Ishikawa (cell line): ENCODE measurements at regions not wholly inside any gene's neighbourhood (a gene's known extent, or its start where the extent isn't known, plus 50 kb on each side); places are given as distances from the start of the nearest gene placed in this dataset.

Source experiments
- CEBPB ChIP-seq: IDR thresholded peaks from 2 replicates; pipeline ENCODE4 v1.6.1; 2012
- CREB1 ChIP-seq: IDR thresholded peaks from 2 replicates; pipeline ENCODE4 v1.6.1; 2012; ENCODE audit warnings: low read depth
- EGR1 ChIP-seq: IDR thresholded peaks from 2 replicates; pipeline ENCODE4 v1.6.1; 2012
- EP300 ChIP-seq: IDR thresholded peaks from 2 replicates; pipeline ENCODE4 v1.6.1; 2012; ENCODE audit warnings: borderline replicate concordance
- FOXM1 ChIP-seq: IDR thresholded peaks from 2 replicates; pipeline ENCODE4 v1.6.1; 2012; ENCODE audit warnings: low read depth, borderline replicate concordance
- NFIC ChIP-seq: IDR thresholded peaks from 2 replicates; pipeline ENCODE4 v1.6.1; 2012
- RAD21 ChIP-seq: IDR thresholded peaks from 2 replicates; pipeline ENCODE4 v1.6.1; 2012; ENCODE audit warnings: low read depth
- TAF1 ChIP-seq: IDR thresholded peaks from 2 replicates; pipeline ENCODE4 v1.6.1; 2012; ENCODE audit warnings: low read depth, mild to moderate bottlenecking
- TCF12 ChIP-seq: IDR thresholded peaks from 2 replicates; pipeline ENCODE4 v1.6.1; 2012; ENCODE audit warnings: low read depth
- TEAD4 ChIP-seq: IDR thresholded peaks from 2 replicates; pipeline ENCODE4 v1.6.1; 2012
- YY1 ChIP-seq: IDR thresholded peaks from 2 replicates; pipeline ENCODE4 v1.6.1; 2012; ENCODE audit warnings: low read depth
- ZBTB7A ChIP-seq: IDR thresholded peaks from 2 replicates; pipeline ENCODE4 v1.6.1; 2012; ENCODE audit warnings: low read depth
- TF ChIP-seq, protein P1 (sequence below): IDR thresholded peaks from 2 replicates; pipeline ENCODE4 v1.6.1; 2012; ENCODE audit warnings: low read depth, mild to moderate bottlenecking
- TF ChIP-seq, protein P2 (sequence below): IDR thresholded peaks from 2 replicates; pipeline ENCODE4 v1.6.1; 2012
- TF ChIP-seq, protein P3 (sequence below): IDR thresholded peaks from 2 replicates; pipeline ENCODE4 v1.6.1; 2012

DNA sequence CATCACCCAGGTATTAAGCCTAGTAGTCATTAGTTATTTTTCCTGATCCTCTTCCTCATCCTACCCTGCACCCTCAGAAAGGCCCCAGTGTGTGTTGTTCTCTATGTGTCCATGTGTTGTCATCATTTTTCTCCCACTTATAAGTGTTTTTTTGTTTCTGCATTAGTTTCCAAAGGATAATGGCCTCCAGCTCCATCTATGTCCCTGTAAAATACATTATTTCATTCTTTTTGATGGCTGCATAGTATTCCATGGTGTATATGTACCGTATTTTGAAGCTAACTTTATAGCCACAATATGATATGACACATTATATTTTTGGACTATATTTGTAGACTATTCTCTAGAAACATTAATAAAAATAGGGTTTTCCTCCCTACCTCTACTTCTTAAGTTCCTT, 324.4 kb upstream of the EDIL3 start:
- TF ChIP-seq NFIC, result no peak
- TF ChIP-seq, protein P1, sequence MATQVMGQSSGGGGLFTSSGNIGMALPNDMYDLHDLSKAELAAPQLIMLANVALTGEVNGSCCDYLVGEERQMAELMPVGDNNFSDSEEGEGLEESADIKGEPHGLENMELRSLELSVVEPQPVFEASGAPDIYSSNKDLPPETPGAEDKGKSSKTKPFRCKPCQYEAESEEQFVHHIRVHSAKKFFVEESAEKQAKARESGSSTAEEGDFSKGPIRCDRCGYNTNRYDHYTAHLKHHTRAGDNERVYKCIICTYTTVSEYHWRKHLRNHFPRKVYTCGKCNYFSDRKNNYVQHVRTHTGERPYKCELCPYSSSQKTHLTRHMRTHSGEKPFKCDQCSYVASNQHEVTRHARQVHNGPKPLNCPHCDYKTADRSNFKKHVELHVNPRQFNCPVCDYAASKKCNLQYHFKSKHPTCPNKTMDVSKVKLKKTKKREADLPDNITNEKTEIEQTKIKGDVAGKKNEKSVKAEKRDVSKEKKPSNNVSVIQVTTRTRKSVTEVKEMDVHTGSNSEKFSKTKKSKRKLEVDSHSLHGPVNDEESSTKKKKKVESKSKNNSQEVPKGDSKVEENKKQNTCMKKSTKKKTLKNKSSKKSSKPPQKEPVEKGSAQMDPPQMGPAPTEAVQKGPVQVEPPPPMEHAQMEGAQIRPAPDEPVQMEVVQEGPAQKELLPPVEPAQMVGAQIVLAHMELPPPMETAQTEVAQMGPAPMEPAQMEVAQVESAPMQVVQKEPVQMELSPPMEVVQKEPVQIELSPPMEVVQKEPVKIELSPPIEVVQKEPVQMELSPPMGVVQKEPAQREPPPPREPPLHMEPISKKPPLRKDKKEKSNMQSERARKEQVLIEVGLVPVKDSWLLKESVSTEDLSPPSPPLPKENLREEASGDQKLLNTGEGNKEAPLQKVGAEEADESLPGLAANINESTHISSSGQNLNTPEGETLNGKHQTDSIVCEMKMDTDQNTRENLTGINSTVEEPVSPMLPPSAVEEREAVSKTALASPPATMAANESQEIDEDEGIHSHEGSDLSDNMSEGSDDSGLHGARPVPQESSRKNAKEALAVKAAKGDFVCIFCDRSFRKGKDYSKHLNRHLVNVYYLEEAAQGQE, result no peak
- no peak for TF ChIP-seq ZBTB7A

DNA sequence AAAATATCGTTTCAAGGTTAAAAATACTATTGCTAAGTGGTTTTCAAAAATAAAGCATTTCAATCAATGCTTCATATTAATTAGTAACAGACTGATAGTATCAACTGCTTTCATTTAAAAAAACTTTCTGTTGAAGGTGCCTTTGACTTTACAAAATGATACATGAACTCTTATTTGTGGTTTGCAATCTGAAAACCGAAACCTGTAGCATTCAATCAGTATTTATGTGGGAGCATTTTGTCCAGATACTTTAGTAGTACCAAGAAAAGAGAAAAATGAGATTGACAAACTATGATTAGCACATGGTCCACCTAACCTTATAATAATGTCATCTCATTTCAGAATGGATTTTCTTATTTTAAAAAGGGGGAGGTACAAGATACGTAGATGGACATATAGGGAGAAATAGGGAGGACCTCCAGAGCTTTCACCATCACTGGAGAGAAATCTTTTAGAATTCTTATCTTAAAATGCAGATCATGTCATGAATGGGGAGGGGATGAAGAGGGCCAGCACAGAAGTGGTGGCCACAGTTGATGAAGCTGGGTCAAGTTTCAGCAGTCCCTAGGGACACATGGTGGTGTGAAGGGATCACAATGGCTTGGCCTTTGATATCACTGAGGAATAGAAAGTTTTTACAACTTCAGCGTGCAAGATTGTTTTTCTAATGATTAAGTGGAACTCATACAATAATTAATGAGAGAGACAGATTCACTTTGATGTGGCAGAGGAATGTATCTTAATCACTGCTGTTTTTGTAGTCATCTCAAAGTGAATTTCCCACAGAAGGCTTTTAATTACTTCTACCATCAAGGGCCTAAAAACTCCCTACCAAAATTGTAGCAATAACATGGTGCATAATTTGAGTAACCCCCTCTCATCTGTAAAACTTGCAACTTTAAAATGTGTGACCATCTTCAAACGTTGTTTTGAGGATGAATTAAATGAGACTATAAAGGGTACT, 322.3 kb upstream of the EDIL3 start:
- no peak for TF ChIP-seq NFIC
- no peak for TF ChIP-seq RAD21
- no peak for TF ChIP-seq YY1
- no peak for TF ChIP-seq TCF12
- TF ChIP-seq, protein P1, result no peak
- no peak for TF ChIP-seq EP300
- TF ChIP-seq CEBPB, result no peak
- no peak for TF ChIP-seq CREB1
- TF ChIP-seq, protein P2, sequence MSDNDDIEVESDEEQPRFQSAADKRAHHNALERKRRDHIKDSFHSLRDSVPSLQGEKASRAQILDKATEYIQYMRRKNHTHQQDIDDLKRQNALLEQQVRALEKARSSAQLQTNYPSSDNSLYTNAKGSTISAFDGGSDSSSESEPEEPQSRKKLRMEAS, result no peak
- TF ChIP-seq TAF1, result no peak
- no peak for TF ChIP-seq FOXM1
- no peak for TF ChIP-seq EGR1
- TF ChIP-seq, protein P3, sequence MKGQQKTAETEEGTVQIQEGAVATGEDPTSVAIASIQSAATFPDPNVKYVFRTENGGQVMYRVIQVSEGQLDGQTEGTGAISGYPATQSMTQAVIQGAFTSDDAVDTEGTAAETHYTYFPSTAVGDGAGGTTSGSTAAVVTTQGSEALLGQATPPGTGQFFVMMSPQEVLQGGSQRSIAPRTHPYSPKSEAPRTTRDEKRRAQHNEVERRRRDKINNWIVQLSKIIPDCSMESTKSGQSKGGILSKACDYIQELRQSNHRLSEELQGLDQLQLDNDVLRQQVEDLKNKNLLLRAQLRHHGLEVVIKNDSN, result no peak
- no peak for TF ChIP-seq TEAD4
- TF ChIP-seq ZBTB7A, result no peak

DNA sequence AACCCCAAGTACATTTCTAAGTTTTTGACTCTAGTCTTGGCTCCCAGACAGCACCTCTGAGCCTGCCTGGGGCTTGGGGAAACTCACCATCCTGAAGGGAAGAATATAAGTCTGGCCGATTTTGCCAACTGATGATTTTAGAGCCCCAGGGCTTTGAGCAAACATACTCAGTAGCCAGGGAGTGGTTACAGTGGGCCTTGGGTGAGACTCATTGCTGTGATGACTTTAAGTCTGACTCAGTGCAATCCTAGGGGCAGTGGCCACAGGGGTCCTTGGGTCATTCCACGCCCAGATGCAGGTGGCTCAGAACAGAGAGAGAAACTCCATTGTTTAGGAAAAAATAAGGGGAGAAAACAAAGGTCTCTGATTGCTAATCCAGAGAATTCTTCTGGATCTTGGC, 312.0 kb upstream of the EDIL3 start:
- TF ChIP-seq EP300 (no peak), ZBTB7A (no peak)

DNA sequence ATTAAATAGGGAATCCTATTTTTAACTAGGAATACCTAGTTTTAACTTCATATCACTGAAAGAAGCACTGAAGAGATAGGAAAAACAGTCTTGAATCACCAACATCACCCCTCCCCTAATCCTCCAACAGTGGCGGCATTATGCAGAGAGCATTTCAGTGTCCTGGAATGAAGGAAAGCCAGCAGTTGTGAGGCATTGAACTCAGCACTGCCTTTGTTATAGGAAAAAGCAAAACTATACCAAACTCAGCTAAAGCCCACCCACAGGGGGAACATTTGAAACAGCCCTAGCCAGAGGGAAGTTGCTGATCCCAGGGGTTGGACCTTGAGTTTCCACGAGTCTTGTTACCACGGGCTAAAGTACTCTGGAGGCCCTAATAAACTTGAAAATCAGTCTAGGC, 310.6 kb upstream of the EDIL3 start:
- no peak for TF ChIP-seq EGR1
- TF ChIP-seq, protein P1, result no peak
- no peak for TF ChIP-seq ZBTB7A
- no peak for TF ChIP-seq YY1
- TF ChIP-seq, protein P2, result no peak
- no peak for TF ChIP-seq EP300
- TF ChIP-seq CREB1, result no peak
- no peak for TF ChIP-seq TCF12
- no peak for TF ChIP-seq CEBPB
- TF ChIP-seq RAD21, result no peak
- no peak for TF ChIP-seq FOXM1
- no peak for TF ChIP-seq TEAD4
- TF ChIP-seq, protein P3, result no peak

DNA sequence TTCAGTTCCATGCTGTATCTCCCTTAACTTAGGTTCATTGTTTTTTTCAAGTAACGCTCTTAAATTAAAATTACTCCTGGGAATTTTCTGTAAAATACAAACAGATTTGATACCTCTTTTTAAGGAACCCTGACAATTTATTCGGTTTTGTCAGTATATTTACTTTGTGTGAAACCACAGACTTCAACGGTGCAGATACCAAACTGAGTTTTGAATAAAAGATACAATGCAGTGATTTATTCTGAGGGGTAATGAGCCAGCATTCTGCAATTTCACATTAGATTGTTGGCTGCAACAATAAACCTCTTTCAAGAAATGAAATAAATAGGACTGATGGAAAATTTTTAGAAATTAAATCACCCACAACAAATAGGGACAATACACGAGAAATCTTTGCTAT, 308.6 kb upstream of the EDIL3 start:
- TF ChIP-seq, protein P3, result no peak
- TF ChIP-seq TEAD4 (no peak), CREB1 (no peak), NFIC (no peak), EGR1 (no peak), YY1 (no peak), TAF1 (no peak), EP300 (no peak), ZBTB7A (no peak), TCF12 (no peak), RAD21 (no peak), FOXM1 (no peak), CEBPB (no peak)
- TF ChIP-seq, protein P1, result no peak
- TF ChIP-seq, protein P2, result no peak
